Epithelial cell of prostate (primary cell): ENCODE measurements at regions not wholly inside any gene's neighbourhood (a gene's known extent, or its start where the extent isn't known, plus 50 kb on each side); places are given as distances from the start of the nearest gene placed in this dataset.
A peak's percentile ranks its signal among the peaks of the same experiment; 100 is the strongest.
"Not testable (repeated sequence)": the region's sequence is repeated elsewhere in the genome, so short reads cannot be mapped to it uniquely, and the experiment has no call there.

Experiments
- DNase-seq: peaks from one replicate; pipeline ENCODE4 v3.0.0-alpha.2; 2011; ENCODE audit warnings: low read depth, low spot score
- H3K27ac ChIP-seq: fragments of 450-650 bp; 2 replicates; pipeline ENCODE4 v1.5.1; 2017; ENCODE audit warnings: mild to moderate bottlenecking

DNA sequence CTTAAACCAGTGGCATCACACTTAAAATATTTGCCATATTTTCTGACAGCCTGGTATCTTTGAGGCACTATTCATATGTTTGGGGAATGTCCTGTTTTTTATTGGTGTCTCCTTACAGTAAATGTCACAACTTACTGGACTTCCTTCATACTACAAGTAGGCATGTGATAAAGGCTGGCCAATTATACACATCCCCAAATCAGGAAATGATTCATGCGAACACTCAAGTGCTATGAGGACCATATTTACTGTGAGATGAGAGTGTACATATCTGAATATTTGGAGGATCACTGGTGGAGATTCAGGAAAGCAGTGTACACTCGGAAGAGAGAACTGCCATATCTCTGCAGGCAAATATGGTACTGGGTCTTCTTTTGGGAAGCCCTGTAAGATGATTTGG is 913.8 kb upstream of the CHORDC1 start:
- no peak for DNase-seq

GRCh38 chr11:91133361-91133760 is 910.5 kb upstream of the CHORDC1 start:
- no peak overlapping the region for H3K27ac ChIP-seq
- DNase-seq, result no peak

More for the DNA sequence above, 913.8 kb upstream of the CHORDC1 start:
- no peak overlapping the region for H3K27ac ChIP-seq

GRCh38 chr11:91129596-91129995 is 906.7 kb upstream of the CHORDC1 start:
- no peak for DNase-seq
- no peak overlapping the region for H3K27ac ChIP-seq

- no peak overlapping the region for H3K27ac ChIP-seq
- no peak for DNase-seq
Measured at GRCh38 chr11:91124363-91124762, 901.5 kb upstream of the CHORDC1 start.

- no peak overlapping the region for H3K27ac ChIP-seq
- DNase-seq, result no peak
Measured at GRCh38 chr11:91115116-91115515, 892.3 kb upstream of the CHORDC1 start.

DNA sequence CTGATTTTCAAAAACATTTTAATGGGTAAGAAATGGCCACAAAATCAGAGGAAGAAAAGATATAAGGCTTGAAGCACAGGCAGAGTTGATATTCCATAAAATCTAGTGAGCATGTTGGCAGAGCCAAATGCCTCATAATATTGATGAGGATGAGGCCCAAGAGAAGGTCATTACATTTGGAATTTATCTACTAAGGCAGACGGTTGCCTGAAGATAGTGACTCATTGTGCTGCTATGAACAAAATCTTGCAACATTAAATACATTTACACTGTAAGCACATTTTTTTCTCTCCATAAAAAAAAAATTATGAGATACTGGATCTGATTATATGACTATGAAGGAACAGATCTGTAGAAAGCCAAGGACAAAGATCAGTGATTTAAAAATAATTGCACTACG is 881.4 kb upstream of the CHORDC1 start:
- H3K27ac ChIP-seq, result no peak overlapping the region
- no peak for DNase-seq

- no peak overlapping the region for H3K27ac ChIP-seq
- no peak for DNase-seq
Measured at GRCh38 chr11:91100427-91100826, 877.6 kb upstream of the CHORDC1 start.

GRCh38 chr11:91097083-91097482 is 874.2 kb upstream of the CHORDC1 start:
- no peak overlapping the region for H3K27ac ChIP-seq
- DNase-seq, result no peak

DNA sequence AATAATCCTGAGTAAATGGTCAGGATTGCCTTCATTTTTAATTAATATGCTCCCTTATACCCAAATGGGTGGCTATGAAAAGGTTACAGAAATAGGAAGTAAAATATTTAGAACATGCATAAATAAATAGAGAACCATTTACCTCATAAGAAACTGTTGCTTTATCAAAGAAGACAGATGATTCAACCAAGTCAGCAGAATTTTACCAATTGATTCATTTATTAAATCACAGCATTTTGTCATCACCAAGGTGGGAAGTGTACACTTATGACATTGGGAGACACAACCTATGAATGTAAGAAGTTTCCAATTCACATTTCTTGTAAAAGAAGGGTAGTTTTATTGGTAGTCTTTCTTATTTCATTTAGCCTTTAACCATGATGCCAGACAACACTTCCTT is 870.3 kb upstream of the CHORDC1 start:
- H3K27ac ChIP-seq, result no peak overlapping the region
- DNase-seq, result no peak

DNA sequence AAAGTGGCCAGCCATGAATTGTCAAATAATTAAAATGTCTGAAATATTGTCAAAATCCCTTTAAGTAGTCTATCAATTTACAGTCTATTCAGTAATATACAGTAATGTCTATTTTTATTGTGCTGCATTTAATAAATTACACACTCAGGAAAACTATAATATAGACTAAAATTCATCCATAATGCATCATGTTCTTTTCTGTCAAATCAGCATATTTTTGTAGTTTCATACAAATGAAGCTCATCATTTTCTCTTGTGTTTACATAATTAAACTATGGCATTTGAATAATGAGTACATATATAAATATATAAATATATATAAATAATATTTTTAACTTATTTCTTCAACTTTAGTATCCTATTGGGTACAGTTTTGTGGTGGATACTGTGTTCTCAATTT is 868.7 kb upstream of the CHORDC1 start:
- DNase-seq, result no peak
- no peak overlapping the region for H3K27ac ChIP-seq

DNA sequence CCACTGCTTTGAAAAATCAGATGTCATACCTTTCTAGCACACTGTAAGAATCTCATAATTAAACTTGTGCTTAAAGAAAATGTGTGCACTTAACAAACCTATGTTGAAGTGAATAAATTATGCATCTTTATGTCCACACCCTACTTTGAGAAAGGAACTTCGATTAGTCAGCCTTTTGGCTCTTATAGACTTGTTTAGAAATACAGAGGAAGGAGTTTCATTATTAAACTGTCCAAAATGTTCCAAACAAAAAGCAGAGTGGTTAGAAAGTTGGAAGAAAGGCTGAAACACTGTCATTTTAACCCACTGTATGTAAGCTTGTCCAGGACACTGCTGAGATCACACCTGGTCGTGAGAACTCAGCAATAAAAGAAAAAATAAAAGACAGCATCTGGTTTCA is 863.2 kb upstream of the CHORDC1 start:
- no peak for DNase-seq
- H3K27ac ChIP-seq, result no peak overlapping the region

DNA sequence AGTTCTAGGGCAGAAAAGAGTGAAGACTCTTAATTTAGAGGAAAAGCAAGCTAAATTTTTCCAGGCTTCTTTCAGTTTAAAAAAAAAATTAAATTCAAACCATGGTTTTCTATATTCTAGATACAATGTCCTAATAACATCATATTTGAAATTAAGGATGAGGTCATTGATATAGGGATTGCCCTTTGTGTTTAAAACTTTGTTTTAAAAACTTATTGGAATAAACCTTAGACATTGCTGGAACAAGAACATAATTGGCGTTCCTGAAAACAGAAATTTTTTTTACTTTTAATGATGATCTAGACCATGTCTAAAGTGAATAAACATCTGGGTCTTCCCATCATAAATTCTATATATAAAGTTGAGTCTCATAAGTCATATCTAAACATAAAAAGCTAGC is 859.4 kb upstream of the CHORDC1 start:
- H3K27ac ChIP-seq, result no peak overlapping the region
- DNase-seq, result no peak

- peak; percentile 39 for DNase-seq
Measured at GRCh38 chr11:91081440-91082043, 858.7 kb upstream of the CHORDC1 start.

DNA sequence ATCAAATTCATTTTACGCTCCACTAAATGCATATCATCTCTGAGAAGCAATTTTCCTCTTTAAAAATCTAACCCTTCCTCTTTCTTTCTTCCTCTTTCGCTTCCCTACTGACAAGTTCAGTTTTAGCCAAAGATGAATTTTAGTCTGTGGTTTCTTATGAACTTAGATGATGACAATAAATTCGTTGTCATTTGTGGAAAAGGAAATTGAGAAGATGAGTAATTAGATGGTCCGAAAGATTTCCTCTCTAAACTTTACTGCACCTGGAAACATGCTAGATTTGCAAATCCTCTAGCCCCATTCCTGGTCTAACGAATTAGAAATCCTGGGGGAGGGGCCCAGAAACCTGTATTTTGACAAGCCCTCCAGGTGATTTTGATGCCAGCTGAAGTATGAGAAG is 855.4 kb upstream of the CHORDC1 start:
- no peak for DNase-seq
- no peak overlapping the region for H3K27ac ChIP-seq

More at GRCh38 chr11:91081440-91082043, 858.7 kb upstream of the CHORDC1 start:
- no peak overlapping the region for H3K27ac ChIP-seq

GRCh38 chr11:91075032-91075695 is 852.3 kb upstream of the CHORDC1 start:
- H3K27ac ChIP-seq, result no peak overlapping the region
- DNase-seq, result no peak

DNA sequence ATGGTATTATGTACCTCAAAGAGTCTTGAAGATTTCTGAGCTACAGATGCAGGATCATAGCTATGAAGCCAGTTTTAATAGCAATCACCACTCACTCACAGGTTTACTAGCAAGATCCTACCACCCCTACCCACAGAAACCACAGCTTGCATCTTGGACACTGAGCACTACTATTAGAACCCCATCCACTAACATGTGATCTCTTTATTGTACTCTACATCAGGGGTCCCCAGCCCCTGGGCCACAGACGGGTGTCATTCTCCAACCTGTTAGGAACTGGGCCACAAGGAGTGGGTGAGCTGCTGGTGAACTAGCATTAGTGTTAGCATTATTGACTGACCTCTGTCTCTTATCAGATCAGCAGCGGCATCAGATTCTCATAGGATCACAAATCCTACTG is 844.8 kb upstream of the CHORDC1 start:
- H3K27ac ChIP-seq, result no peak overlapping the region
- DNase-seq, result no peak

DNA sequence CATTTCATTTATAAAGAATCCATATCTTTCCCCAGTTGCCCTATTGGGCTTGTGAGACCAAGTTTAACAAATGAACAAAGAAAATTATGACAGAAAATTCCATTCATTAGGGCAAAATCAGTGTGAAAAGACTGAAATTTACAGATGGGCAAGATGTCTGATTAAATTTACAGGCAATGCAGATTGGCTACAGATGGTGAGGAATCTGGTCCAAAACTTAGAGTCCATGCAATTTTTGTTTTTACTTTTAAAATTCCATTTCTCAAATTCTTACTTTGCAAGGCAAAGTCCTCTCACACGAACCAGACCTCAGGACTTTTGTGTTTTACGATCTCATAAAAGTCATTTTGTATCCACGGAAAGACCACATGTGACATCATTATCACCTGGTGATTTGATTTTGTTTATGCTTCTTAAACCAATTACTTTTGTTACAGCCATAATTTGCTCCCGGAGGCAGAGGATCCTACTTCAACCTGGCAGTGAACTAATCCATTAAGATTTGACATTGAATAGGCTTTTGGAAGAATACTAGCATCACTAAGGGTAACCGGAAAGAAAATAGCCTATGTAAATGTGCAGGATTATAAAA is 843.7 kb upstream of the CHORDC1 start:
- no peak for DNase-seq
- no peak overlapping the region for H3K27ac ChIP-seq

DNA sequence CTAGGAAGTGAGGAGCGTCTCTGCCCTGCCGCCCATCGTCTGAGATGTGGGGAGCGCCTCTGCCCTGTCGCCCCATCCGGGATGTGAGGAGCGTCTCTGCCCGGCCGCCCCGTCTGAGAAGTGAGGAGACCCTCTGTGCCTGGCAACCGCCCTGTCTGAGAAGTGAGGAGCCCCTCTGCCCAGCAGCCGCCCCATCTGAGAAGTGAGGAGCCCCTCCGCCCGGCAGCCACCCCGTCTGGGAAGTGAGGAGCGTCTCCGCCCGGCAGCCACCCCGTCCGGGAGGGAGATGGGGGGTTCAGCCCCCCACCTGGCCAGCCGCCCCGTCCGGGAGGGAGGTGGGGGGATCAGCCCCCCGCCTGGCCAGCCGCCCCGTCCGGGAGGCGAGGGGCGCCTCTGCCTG is 840.5 kb upstream of the CHORDC1 start:
- not testable (repeated sequence) for DNase-seq

GRCh38 chr11:91047882-91048281 is 825.0 kb upstream of the CHORDC1 start:
- DNase-seq, result no peak
- no peak overlapping the region for H3K27ac ChIP-seq

More for the DNA sequence above, 840.5 kb upstream of the CHORDC1 start:
- H3K27ac ChIP-seq, result not testable (repeated sequence)

DNA sequence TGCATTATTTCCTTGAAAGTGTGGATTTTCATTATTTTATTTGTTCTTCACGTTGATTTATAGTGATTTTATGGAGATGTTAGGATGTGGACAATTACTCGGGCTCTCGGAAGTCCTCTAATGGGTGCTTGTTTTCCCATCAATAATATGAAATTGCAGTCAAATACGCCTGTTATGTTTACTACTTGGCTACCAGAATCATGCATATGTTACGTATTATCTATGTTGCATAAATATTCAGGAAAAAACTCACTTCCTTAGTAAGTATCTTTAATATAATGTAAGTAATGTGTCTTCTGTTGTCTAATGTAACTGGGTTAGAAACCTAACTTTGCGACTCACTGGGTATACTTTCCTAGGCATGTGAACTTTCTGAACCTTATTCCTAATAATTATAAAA is 823.4 kb upstream of the CHORDC1 start:
- no peak overlapping the region for H3K27ac ChIP-seq

GRCh38 chr11:91041626-91042025 is 818.8 kb upstream of the CHORDC1 start:
- no peak for DNase-seq
- H3K27ac ChIP-seq, result no peak overlapping the region

More for the DNA sequence above, 823.4 kb upstream of the CHORDC1 start:
- no peak for DNase-seq

- H3K27ac ChIP-seq, result no peak overlapping the region
- no peak for DNase-seq
Measured at GRCh38 chr11:91023731-91024130, 800.9 kb upstream of the CHORDC1 start.
